Loucy (cell line): ENCODE measurements at regions not wholly inside any gene's neighbourhood (a gene's known extent, or its start where the extent isn't known, plus 50 kb on each side); places are given as distances from the start of the nearest gene placed in this dataset.

Source experiments
- H2AFZ ChIP-seq: fragments of 200-600 bp; sonication (generic); 2 replicates; pipeline ENCODE4 v1.6.0; 2016; ENCODE audit warnings: antibody characterized with exemption, mild to moderate bottlenecking, low read length, moderate library complexity
- H3F3A ChIP-seq: fragments of 200-600 bp; 2 replicates; pipeline ENCODE4 v1.6.0; 2016; ENCODE audit warnings: antibody characterized with exemption, low read depth, mild to moderate bottlenecking
- H3K27me3 ChIP-seq: fragments of 200-600 bp; sonication (generic); 2 replicates; pipeline ENCODE4 v1.6.1; 2014; ENCODE audit warnings: low read length, mild to moderate bottlenecking; ENCODE audit not compliant: insufficient read depth, poor library complexity, severe bottlenecking
- H3K36me3 ChIP-seq: fragments of 200-600 bp; sonication (generic); 2 replicates; pipeline ENCODE4 v1.6.1; 2016; ENCODE audit warnings: low read length; ENCODE audit not compliant: insufficient read depth
- H3K4me1 ChIP-seq: fragments of 200-600 bp; sonication (generic); 2 replicates; pipeline ENCODE4 v1.5.1; 2014; ENCODE audit warnings: low read length, mild to moderate bottlenecking; ENCODE audit not compliant: insufficient read depth, poor library complexity, severe bottlenecking
- H3K4me2 ChIP-seq: fragments of 200-600 bp; sonication (generic); 2 replicates; pipeline ENCODE4 v1.6.0; 2014; ENCODE audit warnings: antibody characterized with exemption, low read length, low read depth, mild to moderate bottlenecking; ENCODE audit not compliant: poor library complexity, severe bottlenecking
- H3K4me3 ChIP-seq: fragments of 200-600 bp; sonication (generic); 2 replicates; pipeline ENCODE4 v1.5.1; 2014; ENCODE audit warnings: low read length, mild to moderate bottlenecking, mixed read lengths; ENCODE audit not compliant: poor library complexity, severe bottlenecking
- H3K79me2 ChIP-seq: fragments of 200-600 bp; sonication (generic); 2 replicates; pipeline ENCODE4 v1.6.1; 2014; ENCODE audit warnings: low read length; ENCODE audit not compliant: insufficient read depth
- H3K9ac ChIP-seq: fragments of 200-600 bp; sonication (generic); 2 replicates; pipeline ENCODE4 v1.6.0; 2014; ENCODE audit warnings: mild to moderate bottlenecking, low read depth, low read length, moderate library complexity; ENCODE audit not compliant: poor library complexity, severe bottlenecking
- H3K9me2 ChIP-seq: fragments of 200-600 bp; sonication (generic); replicated peaks from 2 replicates; pipeline ENCODE4 v1.6.1; 2016; ENCODE audit warnings: low read depth, low read length, mixed read lengths
- H3K9me3 ChIP-seq: fragments of 200-600 bp; sonication (generic); 2 replicates; pipeline ENCODE4 v1.6.1; 2014; ENCODE audit warnings: mild to moderate bottlenecking, antibody characterized with exemption, low read length, low read depth; ENCODE audit not compliant: insufficient read depth
- H4K20me1 ChIP-seq: fragments of 200-600 bp; sonication (generic); 2 replicates; pipeline ENCODE4 v1.6.0; 2014; ENCODE audit warnings: antibody characterized with exemption, low read length, mild to moderate bottlenecking; ENCODE audit not compliant: insufficient read depth, poor library complexity, severe bottlenecking
- CTCF ChIP-seq: fragments of 200-600 bp; sonication (generic); conservative IDR thresholded peaks from 2 replicates; pipeline ENCODE4 v1.5.1; 2014; ENCODE audit warnings: mild to moderate bottlenecking, antibody characterized with exemption, low read length
- EZH2phosphoT487 ChIP-seq: fragments of 200-600 bp; IDR thresholded peaks from 2 replicates; pipeline ENCODE4 v1.6.1; 2018; ENCODE audit warnings: antibody characterized with exemption, mild to moderate bottlenecking, moderate library complexity, borderline replicate concordance

GRCh38 chr12:87756111-87756510 lies 273.1 kb downstream of the C12orf50 start:
- H3K79me2 ChIP-seq: no peaks in the 10 kb centered on the region
- no peak overlapping the region for H3K9ac ChIP-seq
- H3K9me2 ChIP-seq: no peaks in the 10 kb centered on the region
- H3K4me2 ChIP-seq: no peak overlapping the region
- H3K36me3 ChIP-seq: no peaks in the 10 kb centered on the region
- no peaks in the 10 kb centered on the region for H4K20me1 ChIP-seq
- no peak overlapping the region for H3K4me3 ChIP-seq
- H3F3A ChIP-seq: no peaks in the 10 kb centered on the region
- no peaks in the 10 kb centered on the region for H3K4me1 ChIP-seq
- H3K9me3 ChIP-seq: no peaks in the 10 kb centered on the region
- TF ChIP-seq EZH2phosphoT487 (no peak), CTCF (no peak)
- no peak overlapping the region for H2AFZ ChIP-seq
- H3K27me3 ChIP-seq: no peaks in the 10 kb centered on the region

GRCh38 chr12:87728931-87729593 lies 300.1 kb downstream of the C12orf50 start:
- Histone ChIP-seq H3K9ac (no peak overlapping the region), H4K20me1 (no peaks in the 10 kb centered on the region), H3K9me2 (no peaks in the 10 kb centered on the region), H3K4me2 (no peak overlapping the region), H3K36me3 (no peaks in the 10 kb centered on the region), H3K9me3 (no peaks in the 10 kb centered on the region), H3K4me1 (no peaks in the 10 kb centered on the region), H3K27me3 (no peaks in the 10 kb centered on the region), H3F3A (no peaks in the 10 kb centered on the region), H3K4me3 (no peak overlapping the region), H2AFZ (no peak overlapping the region), H3K79me2 (no peaks in the 10 kb centered on the region)
- TF ChIP-seq EZH2phosphoT487 (no peak), CTCF (no peak)

- Histone ChIP-seq H3K9me3 (no peaks in the 10 kb centered on the region), H3K36me3 (no peaks in the 10 kb centered on the region), H3K9ac (no peak overlapping the region), H3K9me2 (0 out of 2 replicates have a peak, but pooled peaks cover 3% of the 10 kb centered on the region), H3K27me3 (no peaks in the 10 kb centered on the region), H3K4me3 (no peak overlapping the region), H3K79me2 (no peaks in the 10 kb centered on the region), H3K4me1 (no peaks in the 10 kb centered on the region), H2AFZ (no peak overlapping the region), H3F3A (no peaks in the 10 kb centered on the region), H3K4me2 (no peak overlapping the region), H4K20me1 (no peaks in the 10 kb centered on the region)
- TF ChIP-seq CTCF: no peak
These were observed 308.2 kb downstream of the C12orf50 start for GRCh38 chr12:87720967-87721366.
